HL-60 (cell line): ENCODE measurements at regions not wholly inside any gene's neighbourhood (a gene's known extent, or its start where the extent isn't known, plus 50 kb on each side); places are given as distances from the start of the nearest gene placed in this dataset.

Experiments
- CTCF ChIP-seq: IDR thresholded peaks from one replicate; pipeline ENCODE4 v1.5.1; 2011; ENCODE audit warnings: low read length, control low read depth, inconsistent platforms; ENCODE audit not compliant: insufficient read depth
- GABPA ChIP-seq: IDR thresholded peaks from 2 replicates; pipeline ENCODE4 v1.6.1; 2012; ENCODE audit warnings: low read depth
- POLR2AphosphoS5 ChIP-seq: IDR thresholded peaks from 2 replicates; pipeline ENCODE4 v1.6.1; 2012; ENCODE audit warnings: low read depth

GRCh38 chrX:39851745-39852455 lies 245.9 kb downstream of the BCOR start:
- TF ChIP-seq CTCF (no peak), POLR2AphosphoS5 (no peak), GABPA (no peak)
